Endodermal cell (in vitro differentiated cells): ENCODE measurements at regions not wholly inside any gene's neighbourhood (a gene's known extent, or its start where the extent isn't known, plus 50 kb on each side); places are given as distances from the start of the nearest gene placed in this dataset.
A peak's percentile ranks its signal among the peaks of the same experiment; 100 is the strongest.

Experiments
- DNase-seq: peaks from one replicate; pipeline ENCODE4 v3.0.0-alpha.2; 2017
- H3K27ac ChIP-seq: 2 replicates; pipeline ENCODE4 v1.5.1; 2013; ENCODE audit warnings: mild to moderate bottlenecking, low read depth, low read length, moderate library complexity
- H3K27me3 ChIP-seq: 2 replicates; pipeline ENCODE4 v1.6.1; 2013; ENCODE audit warnings: mild to moderate bottlenecking, low read length, moderate library complexity; ENCODE audit not compliant: insufficient read depth, control insufficient read depth, poor library complexity, severe bottlenecking
- H3K36me3 ChIP-seq: 2 replicates; pipeline ENCODE4 v1.7.0; 2013; ENCODE audit warnings: mild to moderate bottlenecking, low read length, moderate library complexity; ENCODE audit not compliant: control insufficient read depth, insufficient read depth
- H3K4me1 ChIP-seq: one replicate; pipeline ENCODE4 v1.7.0; 2013; ENCODE audit warnings: low read length; ENCODE audit not compliant: control insufficient read depth, insufficient read depth
- H3K4me3 ChIP-seq: 2 replicates; pipeline ENCODE4 v1.5.1; 2013; ENCODE audit warnings: mild to moderate bottlenecking, low read length, moderate library complexity
- H3K9ac ChIP-seq: 2 replicates; pipeline ENCODE4 v1.6.1; 2013; ENCODE audit warnings: mild to moderate bottlenecking, low read length, moderate library complexity; ENCODE audit not compliant: poor library complexity, severe bottlenecking; ENCODE audit errors: extremely low read depth
- H3K9me3 ChIP-seq: 2 replicates; pipeline ENCODE4 v1.6.1; 2013; ENCODE audit warnings: mild to moderate bottlenecking, low read length, moderate library complexity; ENCODE audit not compliant: control insufficient read depth
- H3K27ac Mint-ChIP-seq: 2 replicates; pipeline ENCODE4 v1.8.0; 2020; ENCODE audit warnings: mixed read lengths
- H3K27me3 Mint-ChIP-seq: 2 replicates; pipeline ENCODE4 v1.8.0; 2021; ENCODE audit warnings: mild to moderate bottlenecking, mixed read lengths; ENCODE audit not compliant: insufficient read depth
- H3K36me3 Mint-ChIP-seq: 2 replicates; pipeline ENCODE4 v1.8.0; 2020; ENCODE audit warnings: low read depth, mixed read lengths
- H3K4me1 Mint-ChIP-seq: 2 replicates; pipeline ENCODE4 v1.8.0; 2020; ENCODE audit warnings: mixed read lengths
- H3K4me3 Mint-ChIP-seq: 2 replicates; pipeline ENCODE4 v1.8.0; 2020; ENCODE audit warnings: mild to moderate bottlenecking, moderate library complexity, mixed read lengths
- H3K9me3 Mint-ChIP-seq: 2 replicates; pipeline ENCODE4 v1.8.0; 2020; ENCODE audit warnings: mild to moderate bottlenecking, mixed read lengths
- CTCF ChIP-seq: fragments of 200-600 bp; sonication (generic); conservative IDR thresholded peaks from 2 replicates; pipeline ENCODE4 v1.5.0; 2021; ENCODE audit warnings: antibody characterized with exemption, mild to moderate bottlenecking
- WGBS, 2 experiments: methylation state at CpG; one replicate each; pipeline versions ENCODE4 v1.1.5 to v1.1.7; 2013; ENCODE audit warnings: missing lambda C conversion rate in 2 of 2, mixed read lengths in 1 of 2; ENCODE audit not compliant: insufficient coverage in 1 of 2, insufficient read length in 1 of 2; 5-methylcytosine and 5-hydroxymethylcytosine counted together

- Histone ChIP-seq H3K4me3 (no peak overlapping the region), H3K36me3 (no peaks in the 10 kb centered on the region), H3K4me1 (no peaks in the 10 kb centered on the region), H3K9ac (no peak overlapping the region), H3K27me3 (no peaks in the 10 kb centered on the region), H3K9me3 (no peaks in the 10 kb centered on the region), H3K27ac (peak overlapping the region; percentile 8)
- Mint-ChIP-seq H3K27ac (no peak overlapping the region), H3K36me3 (peaks cover 2% of the 10 kb centered on the region), H3K4me1 (peaks cover 6% of the 10 kb centered on the region), H3K27me3 (no peaks in the 10 kb centered on the region), H3K9me3 (peaks cover 5% of the 10 kb centered on the region), H3K4me3 (no peak overlapping the region)
- TF ChIP-seq CTCF = no peak
- 90 to 93% methylated on average over 2 to 3 of the region's 3 CpGs for WGBS, 2 experiments
- DNase-seq = no peak
These were observed 85.8 kb upstream of the XIRP2 start for GRCh38 chr2:166802475-166802874.

DNA sequence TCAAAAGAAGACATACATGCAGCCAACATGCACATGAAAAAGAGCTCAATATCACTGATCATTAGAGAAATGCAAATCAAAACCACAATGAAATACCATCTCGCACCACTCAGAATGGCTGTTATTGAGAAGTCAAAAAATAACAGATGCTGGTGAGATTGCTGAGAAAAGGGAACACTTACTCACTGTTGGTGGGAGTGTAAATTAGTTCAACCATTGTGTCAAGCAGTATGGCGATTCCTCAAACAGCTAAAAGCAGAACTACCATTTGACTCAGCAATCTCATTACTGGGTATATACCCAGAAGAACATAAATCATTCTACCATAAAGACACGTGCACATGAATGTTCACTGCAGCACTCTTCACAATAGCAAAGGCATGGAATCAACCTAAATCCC is 95.5 kb upstream of the XIRP2 start:
- Histone ChIP-seq H3K4me3 (no peak overlapping the region), H3K36me3 (no peaks in the 10 kb centered on the region), H3K27ac (no peak overlapping the region), H3K27me3 (no peaks in the 10 kb centered on the region), H3K4me1 (no peaks in the 10 kb centered on the region), H3K9me3 (no peaks in the 10 kb centered on the region), H3K9ac (no peak overlapping the region)
- peaks cover 22% of the 10 kb centered on the region for H3K9me3 Mint-ChIP-seq
- no peak overlapping the region for H3K4me3 Mint-ChIP-seq
- no peak for DNase-seq
- H3K36me3 Mint-ChIP-seq = no peaks in the 10 kb centered on the region
- 89 to 90% methylated on average over 3 of the region's 3 CpGs for WGBS, 2 experiments
- no peak overlapping the region for H3K27ac Mint-ChIP-seq
- TF ChIP-seq CTCF = no peak
- H3K4me1 Mint-ChIP-seq = no peaks in the 10 kb centered on the region
- H3K27me3 Mint-ChIP-seq = no peaks in the 10 kb centered on the region

GRCh38 chr2:166786707-166787106 is 101.6 kb upstream of the XIRP2 start:
- Histone ChIP-seq H3K9me3 (no peaks in the 10 kb centered on the region), H3K4me1 (no peaks in the 10 kb centered on the region), H3K27me3 (no peaks in the 10 kb centered on the region), H3K27ac (no peak overlapping the region), H3K36me3 (no peaks in the 10 kb centered on the region), H3K9ac (no peak overlapping the region), H3K4me3 (no peak overlapping the region)
- DNase-seq = no peak
- 91% methylated on average over 1 of the region's 1 CpG; no CpG with 5 or more reads in 1 of the 2 experiments for WGBS, 2 experiments
- peaks cover 2% of the 10 kb centered on the region for H3K9me3 Mint-ChIP-seq
- no peaks in the 10 kb centered on the region for H3K27me3 Mint-ChIP-seq
- H3K4me1 Mint-ChIP-seq = peaks cover 37% of the 10 kb centered on the region
- H3K36me3 Mint-ChIP-seq = no peaks in the 10 kb centered on the region
- no peak for TF ChIP-seq CTCF
- no peak overlapping the region for H3K27ac Mint-ChIP-seq
- no peak overlapping the region for H3K4me3 Mint-ChIP-seq
